ENCODE measurements at regions not wholly inside any gene's neighbourhood (a gene's known extent, or its start where the extent isn't known, plus 50 kb on each side); places are given as distances from the start of the nearest gene placed in this dataset.

GRCh38 chr15:95302206-95302605 lies 1028.3 kb upstream of the NR2F2 start:
- H3K9me3 ChIP-seq, result no peaks in the 10 kb centered on the region
- no peak for TF ChIP-seq CTCF (IDR thresholded peaks at IDR 0.05)
- TF ChIP-seq POLR2A (IDR thresholded peaks at IDR 0.05), result no peak
- no peak for DNase-seq
- ATAC-seq, result no peak
- H3K27me3 ChIP-seq, result no peaks in the 10 kb centered on the region
- 61% methylated on average over 3 of the region's 3 CpGs for WGBS, 2 donors
- no peaks in the 10 kb centered on the region for H3K4me1 ChIP-seq
- no peaks in the 10 kb centered on the region for H3K36me3 ChIP-seq (replicated peaks in 1 of 2; ENCODE audit: insufficient read depth in 1 of 2, low read depth in 2 of 2)
- no peak overlapping the region for H3K4me3 ChIP-seq
- no peak overlapping the region for H3K27ac ChIP-seq
- intact Hi-C loops (cut with DNase I), result no loop called here

- no peak for DNase-seq
- TF ChIP-seq POLR2A (IDR thresholded peaks at IDR 0.05) (no peak), CTCF (IDR thresholded peaks at IDR 0.05) (no peak)
- H3K4me1 ChIP-seq, result no peaks in the 10 kb centered on the region
- no peaks in the 10 kb centered on the region for H3K36me3 ChIP-seq (replicated peaks in 1 of 2; ENCODE audit: insufficient read depth in 1 of 2, low read depth in 2 of 2)
- no peak overlapping the region for H3K4me3 ChIP-seq
- intact Hi-C loops (cut with DNase I), result no loop called here
- H3K27ac ChIP-seq, result no peak overlapping the region
- 55 to 59% methylated on average over 6 of the region's 6 CpGs for WGBS, 2 donors
- no peak for ATAC-seq
- H3K9me3 ChIP-seq, result no peaks in the 10 kb centered on the region
- no peaks in the 10 kb centered on the region for H3K27me3 ChIP-seq
Measured at GRCh38 chr15:95302809-95303208, 1027.7 kb upstream of the NR2F2 start.

- H3K4me3 ChIP-seq, result no peak overlapping the region
- TF ChIP-seq CTCF (IDR thresholded peaks at IDR 0.05), result no peak
- TF ChIP-seq POLR2A (IDR thresholded peaks at IDR 0.05), result no peak
- no peaks in the 10 kb centered on the region for H3K9me3 ChIP-seq
- ATAC-seq (no peak), DNase-seq (no peak)
- H3K4me1 ChIP-seq, result no peaks in the 10 kb centered on the region
- no peaks in the 10 kb centered on the region for H3K27me3 ChIP-seq
- H3K36me3 ChIP-seq (replicated peaks in 1 of 2; ENCODE audit: insufficient read depth in 1 of 2, low read depth in 2 of 2), result no peaks in the 10 kb centered on the region
- no peak overlapping the region for H3K27ac ChIP-seq
- intact Hi-C loops (cut with DNase I), result no loop called here
- 51 to 66% methylated on average over 4 of the region's 4 CpGs for WGBS, 2 donors
Measured at GRCh38 chr15:95303713-95304112, 1026.8 kb upstream of the NR2F2 start.

GRCh38 chr15:95304151-95304946 lies 1026.2 kb upstream of the NR2F2 start:
- 55 to 63% methylated on average over 12 of the region's 12 CpGs for WGBS, 2 donors

More at GRCh38 chr15:95304151-95304946, 1026.2 kb upstream of the NR2F2 start:
- no peak for TF ChIP-seq POLR2A (IDR thresholded peaks at IDR 0.05)
- no peak for TF ChIP-seq CTCF (IDR thresholded peaks at IDR 0.05)
- Histone ChIP-seq H3K36me3 (replicated peaks in 1 of 2; ENCODE audit: insufficient read depth in 1 of 2, low read depth in 2 of 2) (no peaks in the 10 kb centered on the region), H3K27me3 (no peaks in the 10 kb centered on the region), H3K4me3 (no peak overlapping the region), H3K4me1 (no peaks in the 10 kb centered on the region), H3K27ac (peak overlapping the region in 1 of 4 donors; percentile 16), H3K9me3 (no peaks in the 10 kb centered on the region)
- intact Hi-C loops (cut with DNase I), result no loop called here
- DNase-seq (no peak), ATAC-seq (no peak)

Data from body of pancreas (tissue), 4 donors.